ENCODE measurements at regions not wholly inside any gene's neighbourhood (a gene's known extent, or its start where the extent isn't known, plus 50 kb on each side); places are given as distances from the start of the nearest gene placed in this dataset.

- Histone ChIP-seq H3K9ac (ENCODE audit: low read length in 5 of 5) (no peak overlapping the region), H3K4me3 (ENCODE audit: low read depth in 1 of 5, low read length in 5 of 5) (no peak overlapping the region), H3K9me3 (ENCODE audit: control insufficient read depth in 5 of 5, low read length in 5 of 5) (peaks cover 0 to 5% (median 0%) of the 10 kb centered on the region in 5 donors), H3K27me3 (ENCODE audit: control insufficient read depth in 5 of 5, insufficient read depth in 4 of 5, low read length in 5 of 5) (no peaks in the 10 kb centered on the region), H3K4me1 (ENCODE audit: control insufficient read depth in 5 of 5, insufficient read depth in 5 of 5, low read length in 5 of 5) (no peaks in the 10 kb centered on the region), H3K27ac (ENCODE audit: low read depth, low read length) (no peak overlapping the region), H3K36me3 (ENCODE audit: control insufficient read depth in 5 of 5, insufficient read depth in 5 of 5, low read length in 5 of 5) (no peaks in the 10 kb centered on the region)
These were observed 269.1 kb downstream of the ZNF248 start for GRCh38 chr10:37588299-37588698.

- Histone ChIP-seq H3K27ac (ENCODE audit: low read depth, low read length) (no peak overlapping the region), H3K9ac (ENCODE audit: low read length in 5 of 5) (no peak overlapping the region), H3K36me3 (ENCODE audit: control insufficient read depth in 5 of 5, insufficient read depth in 5 of 5, low read length in 5 of 5) (no peaks in the 10 kb centered on the region), H3K4me3 (ENCODE audit: low read depth in 1 of 5, low read length in 5 of 5) (no peak overlapping the region), H3K27me3 (ENCODE audit: control insufficient read depth in 5 of 5, insufficient read depth in 4 of 5, low read length in 5 of 5) (no peaks in the 10 kb centered on the region), H3K4me1 (ENCODE audit: control insufficient read depth in 5 of 5, insufficient read depth in 5 of 5, low read length in 5 of 5) (no peaks in the 10 kb centered on the region), H3K9me3 (ENCODE audit: control insufficient read depth in 5 of 5, low read length in 5 of 5) (peaks cover 0 to 5% (median 0%) of the 10 kb centered on the region in 5 donors)
These were observed 272.8 kb downstream of the ZNF248 start for GRCh38 chr10:37584643-37585042.

GRCh38 chr10:37582237-37582636 lies 275.2 kb downstream of the ZNF248 start:
- Histone ChIP-seq H3K9me3 (ENCODE audit: control insufficient read depth in 5 of 5, low read length in 5 of 5) (no peaks in the 10 kb centered on the region), H3K27me3 (ENCODE audit: control insufficient read depth in 5 of 5, insufficient read depth in 4 of 5, low read length in 5 of 5) (no peaks in the 10 kb centered on the region), H3K4me1 (ENCODE audit: control insufficient read depth in 5 of 5, insufficient read depth in 5 of 5, low read length in 5 of 5) (no peaks in the 10 kb centered on the region), H3K27ac (ENCODE audit: low read depth, low read length) (no peak overlapping the region), H3K4me3 (ENCODE audit: low read depth in 1 of 5, low read length in 5 of 5) (no peak overlapping the region), H3K9ac (ENCODE audit: low read length in 5 of 5) (no peak overlapping the region), H3K36me3 (ENCODE audit: control insufficient read depth in 5 of 5, insufficient read depth in 5 of 5, low read length in 5 of 5) (no peaks in the 10 kb centered on the region)

GRCh38 chr10:37576154-37576553 lies 281.3 kb downstream of the ZNF248 start:
- H3K9me3 ChIP-seq (ENCODE audit: control insufficient read depth in 5 of 5, low read length in 5 of 5): peaks cover 0 to 2% (median 0%) of the 10 kb centered on the region in 5 donors
- H3K4me1 ChIP-seq (ENCODE audit: control insufficient read depth in 5 of 5, insufficient read depth in 5 of 5, low read length in 5 of 5): no peaks in the 10 kb centered on the region
- H3K36me3 ChIP-seq (ENCODE audit: control insufficient read depth in 5 of 5, insufficient read depth in 5 of 5, low read length in 5 of 5): no peaks in the 10 kb centered on the region
- no peaks in the 10 kb centered on the region for H3K27me3 ChIP-seq (ENCODE audit: control insufficient read depth in 5 of 5, insufficient read depth in 4 of 5, low read length in 5 of 5)
- H3K4me3 ChIP-seq (ENCODE audit: low read depth in 1 of 5, low read length in 5 of 5): no peak overlapping the region
- H3K27ac ChIP-seq (ENCODE audit: low read depth, low read length): no peak overlapping the region
- no peak overlapping the region for H3K9ac ChIP-seq (ENCODE audit: low read length in 5 of 5)

GRCh38 chr10:37572206-37572605 lies 285.2 kb downstream of the ZNF248 start:
- peaks cover 0 to 8% (median 0%) of the 10 kb centered on the region in 5 donors for H3K9me3 ChIP-seq (ENCODE audit: control insufficient read depth in 5 of 5, low read length in 5 of 5)
- H3K4me3 ChIP-seq (ENCODE audit: low read depth in 1 of 5, low read length in 5 of 5): no peak overlapping the region
- no peaks in the 10 kb centered on the region for H3K36me3 ChIP-seq (ENCODE audit: control insufficient read depth in 5 of 5, insufficient read depth in 5 of 5, low read length in 5 of 5)

GRCh38 chr10:37566332-37566731 lies 291.1 kb downstream of the ZNF248 start:
- Histone ChIP-seq H3K27me3 (ENCODE audit: control insufficient read depth in 5 of 5, insufficient read depth in 4 of 5, low read length in 5 of 5) (no peaks in the 10 kb centered on the region), H3K36me3 (ENCODE audit: control insufficient read depth in 5 of 5, insufficient read depth in 5 of 5, low read length in 5 of 5) (no peaks in the 10 kb centered on the region), H3K9me3 (ENCODE audit: control insufficient read depth in 5 of 5, low read length in 5 of 5) (peaks cover 0 to 6% (median 0%) of the 10 kb centered on the region in 5 donors), H3K4me1 (ENCODE audit: control insufficient read depth in 5 of 5, insufficient read depth in 5 of 5, low read length in 5 of 5) (no peaks in the 10 kb centered on the region), H3K9ac (ENCODE audit: low read length in 5 of 5) (no peak overlapping the region), H3K4me3 (ENCODE audit: low read depth in 1 of 5, low read length in 5 of 5) (no peak overlapping the region), H3K27ac (ENCODE audit: low read depth, low read length) (no peak overlapping the region)

More at GRCh38 chr10:37572206-37572605, 285.2 kb downstream of the ZNF248 start:
- Histone ChIP-seq H3K27me3 (ENCODE audit: control insufficient read depth in 5 of 5, insufficient read depth in 4 of 5, low read length in 5 of 5) (no peaks in the 10 kb centered on the region), H3K27ac (ENCODE audit: low read depth, low read length) (no peak overlapping the region), H3K4me1 (ENCODE audit: control insufficient read depth in 5 of 5, insufficient read depth in 5 of 5, low read length in 5 of 5) (no peaks in the 10 kb centered on the region), H3K9ac (ENCODE audit: low read length in 5 of 5) (no peak overlapping the region)

GRCh38 chr10:37563715-37564108 lies 293.7 kb downstream of the ZNF248 start:
- H3K9ac ChIP-seq (ENCODE audit: low read length in 5 of 5): no peak overlapping the region
- no peak overlapping the region for H3K27ac ChIP-seq (ENCODE audit: low read depth, low read length)
- H3K4me3 ChIP-seq (ENCODE audit: low read depth in 1 of 5, low read length in 5 of 5): no peak overlapping the region
- no peaks in the 10 kb centered on the region for H3K36me3 ChIP-seq (ENCODE audit: control insufficient read depth in 5 of 5, insufficient read depth in 5 of 5, low read length in 5 of 5)
- no peaks in the 10 kb centered on the region for H3K9me3 ChIP-seq (ENCODE audit: control insufficient read depth in 5 of 5, low read length in 5 of 5)
- H3K27me3 ChIP-seq (ENCODE audit: control insufficient read depth in 5 of 5, insufficient read depth in 4 of 5, low read length in 5 of 5): no peaks in the 10 kb centered on the region
- no peaks in the 10 kb centered on the region for H3K4me1 ChIP-seq (ENCODE audit: control insufficient read depth in 5 of 5, insufficient read depth in 5 of 5, low read length in 5 of 5)

- no peaks in the 10 kb centered on the region for H3K9me3 ChIP-seq (ENCODE audit: control insufficient read depth in 5 of 5, low read length in 5 of 5)
- H3K9ac ChIP-seq (ENCODE audit: low read length in 5 of 5): no peak overlapping the region
- H3K27ac ChIP-seq (ENCODE audit: low read depth, low read length): no peak overlapping the region
- no peaks in the 10 kb centered on the region for H3K27me3 ChIP-seq (ENCODE audit: control insufficient read depth in 5 of 5, insufficient read depth in 4 of 5, low read length in 5 of 5)
- no peak overlapping the region for H3K4me3 ChIP-seq (ENCODE audit: low read depth in 1 of 5, low read length in 5 of 5)
- no peaks in the 10 kb centered on the region for H3K36me3 ChIP-seq (ENCODE audit: control insufficient read depth in 5 of 5, insufficient read depth in 5 of 5, low read length in 5 of 5)
- H3K4me1 ChIP-seq (ENCODE audit: control insufficient read depth in 5 of 5, insufficient read depth in 5 of 5, low read length in 5 of 5): no peaks in the 10 kb centered on the region
These were observed 294.2 kb downstream of the ZNF248 start for GRCh38 chr10:37563107-37563714.

- H3K36me3 ChIP-seq (ENCODE audit: control insufficient read depth in 5 of 5, insufficient read depth in 5 of 5, low read length in 5 of 5): no peaks in the 10 kb centered on the region
- H3K27ac ChIP-seq (ENCODE audit: low read depth, low read length): no peak overlapping the region
- H3K27me3 ChIP-seq (ENCODE audit: control insufficient read depth in 5 of 5, insufficient read depth in 4 of 5, low read length in 5 of 5): no peaks in the 10 kb centered on the region
- peaks cover 0 to 6% (median 4%) of the 10 kb centered on the region in 5 donors for H3K4me1 ChIP-seq (ENCODE audit: control insufficient read depth in 5 of 5, insufficient read depth in 5 of 5, low read length in 5 of 5)
- H3K9me3 ChIP-seq (ENCODE audit: control insufficient read depth in 5 of 5, low read length in 5 of 5): no peaks in the 10 kb centered on the region
- H3K4me3 ChIP-seq (ENCODE audit: low read depth in 1 of 5, low read length in 5 of 5): no peak overlapping the region
- H3K9ac ChIP-seq (ENCODE audit: low read length in 5 of 5): no peak overlapping the region
These were observed 304.5 kb downstream of the ZNF248 start for GRCh38 chr10:37552881-37553280.

GRCh38 chr10:37549054-37549453 lies 308.4 kb downstream of the ZNF248 start:
- no peak overlapping the region for H3K4me3 ChIP-seq (ENCODE audit: low read depth in 1 of 5, low read length in 5 of 5)
- H3K27ac ChIP-seq (ENCODE audit: low read depth, low read length): no peak overlapping the region
- peaks cover 0 to 9% (median 7%) of the 10 kb centered on the region in 5 donors for H3K4me1 ChIP-seq (ENCODE audit: control insufficient read depth in 5 of 5, insufficient read depth in 5 of 5, low read length in 5 of 5)
- H3K9me3 ChIP-seq (ENCODE audit: control insufficient read depth in 5 of 5, low read length in 5 of 5): no peaks in the 10 kb centered on the region
- H3K27me3 ChIP-seq (ENCODE audit: control insufficient read depth in 5 of 5, insufficient read depth in 4 of 5, low read length in 5 of 5): no peaks in the 10 kb centered on the region
- no peak overlapping the region for H3K9ac ChIP-seq (ENCODE audit: low read length in 5 of 5)
- H3K36me3 ChIP-seq (ENCODE audit: control insufficient read depth in 5 of 5, insufficient read depth in 5 of 5, low read length in 5 of 5): no peaks in the 10 kb centered on the region
